SKM-1 treated with dmso at 0.1 percent for 144 hours (cell line): ENCODE measurements at regions not wholly inside any gene's neighbourhood (a gene's known extent, or its start where the extent isn't known, plus 50 kb on each side); places are given as distances from the start of the nearest gene placed in this dataset.

Experiments used
- DNase-seq: peaks from one replicate; lab custom pipeline; 2025; ENCODE audit not compliant: unreplicated experiment; lab: John Stamatoyannopoulos, UW

- no peak for DNase-seq
Observed at GRCh38 chr16:54389836-54390494, 103.4 kb upstream of the IRX3 start.

GRCh38 chr16:54385141-54385540, 98.6 kb upstream of the IRX3 start:
- DNase-seq: no peak

- DNase-seq: no peak
Observed at GRCh38 chr16:54381601-54382313, 95.2 kb upstream of the IRX3 start.

GRCh38 chr16:54375071-54375470, 88.5 kb upstream of the IRX3 start:
- DNase-seq: no peak

GRCh38 chr16:54373534-54374520, 87.2 kb upstream of the IRX3 start:
- peak; percentile 30 for DNase-seq

GRCh38 chr16:54370278-54371040, 83.9 kb upstream of the IRX3 start:
- no peak for DNase-seq

GRCh38 chr16:54369861-54370260, 83.3 kb upstream of the IRX3 start:
- DNase-seq: no peak

GRCh38 chr16:54366943-54367342, 80.4 kb upstream of the IRX3 start:
- DNase-seq: no peak

GRCh38 chr16:54365990-54366634, 79.5 kb upstream of the IRX3 start:
- no peak for DNase-seq

GRCh38 chr16:54363766-54364165, 77.2 kb upstream of the IRX3 start:
- no peak for DNase-seq

GRCh38 chr16:54362591-54363206, 76.1 kb upstream of the IRX3 start:
- DNase-seq: no peak

GRCh38 chr16:54361246-54361645, 74.7 kb upstream of the IRX3 start:
- no peak for DNase-seq

GRCh38 chr16:54360681-54361080, 74.1 kb upstream of the IRX3 start:
- no peak for DNase-seq

- no peak for DNase-seq
Observed at GRCh38 chr16:54359555-54359954, 73.0 kb upstream of the IRX3 start.

- DNase-seq: no peak
Observed at GRCh38 chr16:54359081-54359480, 72.5 kb upstream of the IRX3 start.

GRCh38 chr16:54356391-54356790, 69.8 kb upstream of the IRX3 start:
- DNase-seq: no peak

GRCh38 chr16:54355251-54355650, 68.7 kb upstream of the IRX3 start:
- no peak for DNase-seq

- DNase-seq: no peak
Observed at GRCh38 chr16:54353097-54353496, 66.5 kb upstream of the IRX3 start.

- DNase-seq: no peak
Observed at GRCh38 chr16:54351171-54351570, 64.6 kb upstream of the IRX3 start.

- DNase-seq: no peak
Observed at GRCh38 chr16:54347961-54348360, 61.4 kb upstream of the IRX3 start.
